HuH-7.5 (cell line): ENCODE measurements at regions not wholly inside any gene's neighbourhood (a gene's known extent, or its start where the extent isn't known, plus 50 kb on each side); places are given as distances from the start of the nearest gene placed in this dataset.
A peak's percentile ranks its signal among the peaks of the same experiment; 100 is the strongest.

Experiments
- DNase-seq: peaks from one replicate; pipeline ENCODE4 v3.0.0; 2011; ENCODE audit warnings: low spot score

GRCh38 chr1:87926131-87926830 lies 597.6 kb downstream of the LMO4 start:
- no peak for DNase-seq

DNA sequence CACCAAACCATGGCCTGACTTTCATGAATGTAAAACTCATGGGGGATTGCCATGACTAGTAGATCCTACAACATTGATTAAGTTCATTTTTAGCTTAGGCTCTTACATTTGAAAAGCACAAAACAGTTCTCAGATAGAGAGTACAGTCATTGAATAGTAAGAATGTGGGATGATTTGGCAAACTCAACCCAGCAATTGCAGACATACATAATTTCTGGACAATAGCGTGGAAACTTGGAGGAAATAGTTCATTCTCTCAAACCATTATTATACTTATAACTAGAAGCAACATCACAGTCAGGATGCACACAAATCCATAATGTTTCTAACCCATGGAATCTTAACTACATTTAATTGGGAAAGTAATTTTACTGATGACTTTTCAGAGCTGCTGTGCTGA lies 598.2 kb downstream of the LMO4 start:
- DNase-seq: no peak

GRCh38 chr1:87927391-87928280 lies 599.0 kb downstream of the LMO4 start:
- DNase-seq: no peak

DNA sequence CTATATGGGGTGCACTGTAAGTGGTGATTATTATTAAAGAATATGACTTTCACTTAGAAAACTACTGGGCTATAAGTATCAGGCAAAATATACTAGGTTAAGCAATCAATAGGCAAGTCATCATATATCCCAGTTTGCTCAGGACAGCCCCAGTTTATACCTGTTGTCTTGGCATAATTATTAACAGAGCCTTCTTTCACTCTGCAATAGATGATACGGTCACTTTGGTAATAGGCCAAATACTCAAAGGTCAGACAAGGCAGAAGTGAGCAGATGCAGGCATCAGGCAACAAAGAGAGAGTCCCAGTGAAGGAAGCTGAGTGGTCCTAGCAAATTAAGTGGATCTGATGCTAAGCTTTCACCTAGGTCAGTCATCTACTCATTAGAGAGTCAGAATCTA lies 599.9 kb downstream of the LMO4 start:
- DNase-seq: no peak

- DNase-seq: no peak
Measured at GRCh38 chr1:87929906-87930305, 601.2 kb downstream of the LMO4 start.

GRCh38 chr1:87930796-87931195 lies 602.1 kb downstream of the LMO4 start:
- no peak for DNase-seq

GRCh38 chr1:87933171-87933570 lies 604.5 kb downstream of the LMO4 start:
- DNase-seq: no peak

- no peak for DNase-seq
Measured at GRCh38 chr1:87935130-87935529, 606.5 kb downstream of the LMO4 start.

GRCh38 chr1:87937831-87938395 lies 609.2 kb downstream of the LMO4 start:
- DNase-seq: no peak

GRCh38 chr1:87938631-87939030 lies 610.0 kb downstream of the LMO4 start:
- no peak for DNase-seq

DNA sequence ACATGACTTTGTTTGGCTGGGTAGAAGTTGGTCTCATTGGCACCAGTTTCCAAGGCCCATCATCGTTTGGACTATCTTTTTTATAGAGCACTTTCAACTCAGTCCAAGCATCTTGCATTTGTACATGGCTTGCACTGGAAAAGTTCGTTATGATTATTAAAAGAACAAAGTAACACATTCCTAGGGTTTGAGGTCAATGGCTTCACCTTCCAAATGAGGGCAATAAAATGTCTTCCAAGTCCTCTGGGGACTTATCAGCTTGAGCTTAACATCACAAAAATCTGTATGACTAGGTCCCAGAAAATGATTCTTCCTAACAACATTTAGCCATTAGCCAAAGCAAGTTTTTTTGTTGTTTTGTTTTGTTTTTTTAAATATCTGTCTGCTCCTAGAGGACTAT lies 610.8 kb downstream of the LMO4 start:
- no peak for DNase-seq

- no peak for DNase-seq
Measured at GRCh38 chr1:87940421-87940820, 611.7 kb downstream of the LMO4 start.

GRCh38 chr1:87941337-87941946 lies 612.8 kb downstream of the LMO4 start:
- DNase-seq: no peak

- no peak for DNase-seq
Measured at GRCh38 chr1:87942165-87942564, 613.5 kb downstream of the LMO4 start.

- no peak for DNase-seq
Measured at GRCh38 chr1:87949711-87950110, 621.0 kb downstream of the LMO4 start.

DNA sequence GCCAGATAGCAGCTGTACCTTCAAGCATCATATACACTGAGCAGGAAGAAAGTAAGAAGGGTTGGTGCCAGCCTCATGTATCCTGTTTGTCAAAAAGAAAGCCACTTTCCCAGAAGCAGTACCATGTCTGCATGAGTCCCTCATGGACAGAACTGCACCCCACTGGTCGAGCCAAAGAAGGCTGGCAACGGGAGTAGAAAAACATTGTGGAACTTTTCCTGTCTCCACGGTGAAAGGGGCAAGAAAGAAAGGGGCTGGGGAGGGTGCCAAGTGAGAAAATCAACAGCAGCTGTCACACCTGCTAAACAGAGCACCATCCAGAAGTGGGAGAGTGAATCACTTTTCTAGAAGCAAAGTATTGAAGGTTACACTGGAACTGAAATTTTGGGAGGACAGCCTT lies 621.7 kb downstream of the LMO4 start:
- DNase-seq: no peak

- no peak for DNase-seq
Measured at GRCh38 chr1:87951409-87951808, 622.7 kb downstream of the LMO4 start.

- no peak for DNase-seq
Measured at GRCh38 chr1:87951852-87952251, 623.2 kb downstream of the LMO4 start.

DNA sequence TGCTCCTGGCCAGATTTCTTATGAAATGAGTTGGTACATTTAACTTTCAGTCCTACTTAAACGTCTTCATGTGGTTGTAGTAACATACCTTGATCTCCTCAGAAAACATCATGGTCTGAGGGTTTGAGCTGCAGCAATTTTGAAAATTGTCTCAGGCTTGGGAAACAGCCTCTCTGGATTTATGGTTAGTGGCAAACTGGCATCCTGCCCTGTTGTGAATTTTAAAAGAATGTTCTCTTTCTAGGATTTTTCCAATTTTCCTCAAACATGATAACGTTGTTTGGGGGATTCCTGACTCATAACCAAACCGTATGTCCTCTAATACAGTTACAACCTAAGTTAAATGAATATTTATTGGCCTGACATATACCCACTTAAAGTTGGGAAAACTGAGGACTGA lies 624.4 kb downstream of the LMO4 start:
- DNase-seq: no peak

GRCh38 chr1:87953732-87954344 lies 625.2 kb downstream of the LMO4 start:
- DNase-seq: peak; percentile 10

DNA sequence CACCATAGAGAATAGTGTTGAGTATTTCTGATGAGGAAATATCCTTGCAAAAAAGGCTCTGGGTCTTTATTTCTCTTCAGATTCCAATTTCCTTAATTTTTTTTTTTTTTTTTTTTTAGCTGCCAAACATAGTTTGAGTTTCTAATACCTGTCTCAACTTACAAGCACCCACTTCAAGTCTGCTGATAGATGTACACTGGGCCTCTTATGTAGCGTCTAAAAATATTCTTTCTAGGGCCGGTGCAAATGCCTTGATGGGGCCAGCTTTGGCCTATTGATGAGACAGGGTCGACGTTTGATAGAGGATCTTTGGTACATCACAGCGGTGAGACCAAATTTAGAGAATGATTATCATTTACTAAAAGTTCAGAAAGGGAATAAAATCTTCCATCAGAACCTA lies 626.4 kb downstream of the LMO4 start:
- DNase-seq: no peak

DNA sequence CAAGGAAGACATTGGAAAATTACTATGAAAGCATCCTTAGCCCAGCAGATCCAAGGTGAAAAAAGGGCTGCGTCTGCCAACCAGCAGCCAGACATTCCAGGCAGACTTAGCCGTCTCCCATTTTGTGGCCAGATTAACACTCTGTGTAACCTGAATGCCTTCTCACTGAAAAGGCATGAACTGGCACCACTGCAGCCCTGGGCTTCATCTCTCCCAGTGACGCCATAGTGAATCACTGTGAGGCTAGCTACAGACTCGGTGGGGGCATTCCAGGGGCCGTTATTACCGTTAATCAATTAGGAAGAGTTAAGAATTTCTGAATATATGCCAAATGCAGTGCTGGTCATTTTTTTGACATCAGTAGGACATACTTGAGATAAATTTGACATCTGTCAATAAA lies 627.4 kb downstream of the LMO4 start:
- no peak for DNase-seq
